ENCODE measurements at regions not wholly inside any gene's neighbourhood (a gene's known extent, or its start where the extent isn't known, plus 50 kb on each side); places are given as distances from the start of the nearest gene placed in this dataset.
"Not testable (repeated sequence)": the region's sequence is repeated elsewhere in the genome, so short reads cannot be mapped to it uniquely, and the experiment has no call there.

DNA sequence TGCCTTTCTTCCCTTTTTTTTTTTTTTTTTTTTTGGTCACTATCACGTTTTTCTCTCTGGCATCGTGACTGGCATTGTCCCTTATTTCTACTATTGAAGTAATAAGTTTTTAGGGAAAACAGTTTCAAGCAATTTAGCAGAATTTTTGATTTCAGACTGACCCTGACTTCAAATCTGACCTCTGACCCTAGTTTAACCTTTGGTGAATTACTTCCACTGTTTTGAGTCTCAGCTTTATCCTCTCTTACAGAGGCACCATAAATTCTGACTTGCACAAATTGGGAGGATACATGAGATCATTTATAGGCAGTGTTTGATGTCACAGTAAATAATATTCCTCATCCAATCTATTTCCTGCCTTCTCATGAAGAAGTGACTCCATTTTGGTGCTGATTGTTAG, 187.0 kb downstream of the FASLG start:
- DNase-seq (ENCODE audit: low read depth): no peak
- in situ Hi-C loops (cut with HindIII; ENCODE audit: low sequenced_read_pairs): no loop called here
- TF ChIP-seq, protein P1, sequence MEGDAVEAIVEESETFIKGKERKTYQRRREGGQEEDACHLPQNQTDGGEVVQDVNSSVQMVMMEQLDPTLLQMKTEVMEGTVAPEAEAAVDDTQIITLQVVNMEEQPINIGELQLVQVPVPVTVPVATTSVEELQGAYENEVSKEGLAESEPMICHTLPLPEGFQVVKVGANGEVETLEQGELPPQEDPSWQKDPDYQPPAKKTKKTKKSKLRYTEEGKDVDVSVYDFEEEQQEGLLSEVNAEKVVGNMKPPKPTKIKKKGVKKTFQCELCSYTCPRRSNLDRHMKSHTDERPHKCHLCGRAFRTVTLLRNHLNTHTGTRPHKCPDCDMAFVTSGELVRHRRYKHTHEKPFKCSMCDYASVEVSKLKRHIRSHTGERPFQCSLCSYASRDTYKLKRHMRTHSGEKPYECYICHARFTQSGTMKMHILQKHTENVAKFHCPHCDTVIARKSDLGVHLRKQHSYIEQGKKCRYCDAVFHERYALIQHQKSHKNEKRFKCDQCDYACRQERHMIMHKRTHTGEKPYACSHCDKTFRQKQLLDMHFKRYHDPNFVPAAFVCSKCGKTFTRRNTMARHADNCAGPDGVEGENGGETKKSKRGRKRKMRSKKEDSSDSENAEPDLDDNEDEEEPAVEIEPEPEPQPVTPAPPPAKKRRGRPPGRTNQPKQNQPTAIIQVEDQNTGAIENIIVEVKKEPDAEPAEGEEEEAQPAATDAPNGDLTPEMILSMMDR (IDR thresholded peaks at IDR 0.05; ENCODE audit: low read depth, low read length, missing control alignments): no peak
- no peak overlapping the region for H3K4me3 ChIP-seq (ENCODE audit: low read depth, low read length)

- in situ Hi-C loops (cut with HindIII; ENCODE audit: low sequenced_read_pairs); H3K4me3 ChIP-seq (ENCODE audit: low read depth, low read length); DNase-seq (ENCODE audit: low read depth): not testable (repeated sequence)
Measured at GRCh38 chr1:172847814-172848213, 188.9 kb downstream of the FASLG start.

- in situ Hi-C loops (cut with HindIII; ENCODE audit: low sequenced_read_pairs): no loop called here
- TF ChIP-seq, protein P1 (IDR thresholded peaks at IDR 0.05; ENCODE audit: low read depth, low read length, missing control alignments): no peak
- DNase-seq (ENCODE audit: low read depth): no peak
- no peak overlapping the region for H3K4me3 ChIP-seq (ENCODE audit: low read depth, low read length)
Measured at GRCh38 chr1:172849653-172850052, 190.8 kb downstream of the FASLG start.

DNA sequence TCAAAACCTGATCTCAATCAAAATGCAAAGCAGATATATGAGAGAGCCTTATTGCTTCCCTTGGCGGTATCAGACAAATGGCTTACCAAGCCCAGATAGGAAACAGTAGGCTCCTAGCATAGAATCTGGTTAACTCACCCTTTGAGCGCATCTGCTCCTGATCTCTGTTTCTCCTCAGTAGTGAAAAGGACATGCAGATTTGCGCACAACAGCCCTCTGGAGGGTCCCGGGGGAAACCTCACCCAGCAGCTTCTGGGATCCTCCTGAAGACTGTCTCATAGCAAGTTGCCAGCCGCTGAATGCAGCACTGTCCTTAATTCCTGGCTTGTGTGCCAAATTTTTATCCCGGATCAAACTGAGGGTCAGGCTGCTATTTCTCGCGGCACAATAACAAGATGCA, 192.2 kb downstream of the FASLG start:
- no peak for DNase-seq (ENCODE audit: low read depth)
- no peak overlapping the region for H3K4me3 ChIP-seq (ENCODE audit: low read depth, low read length)
- in situ Hi-C loops (cut with HindIII; ENCODE audit: low sequenced_read_pairs): no loop called here
- TF ChIP-seq, protein P1 (IDR thresholded peaks at IDR 0.05; ENCODE audit: low read depth, low read length, missing control alignments): no peak

GRCh38 chr1:172851856-172852255, 193.0 kb downstream of the FASLG start:
- no peak for DNase-seq (ENCODE audit: low read depth)
- in situ Hi-C loops (cut with HindIII; ENCODE audit: low sequenced_read_pairs): no loop called here
- H3K4me3 ChIP-seq (ENCODE audit: low read depth, low read length): no peak overlapping the region
- TF ChIP-seq, protein P1 (IDR thresholded peaks at IDR 0.05; ENCODE audit: low read depth, low read length, missing control alignments): no peak

GRCh38 chr1:172855983-172856382, 194.8 kb downstream of the TNFSF18 start:
- H3K4me3 ChIP-seq (ENCODE audit: low read depth, low read length); DNase-seq (ENCODE audit: low read depth); in situ Hi-C loops (cut with HindIII; ENCODE audit: low sequenced_read_pairs): not testable (repeated sequence)

DNA sequence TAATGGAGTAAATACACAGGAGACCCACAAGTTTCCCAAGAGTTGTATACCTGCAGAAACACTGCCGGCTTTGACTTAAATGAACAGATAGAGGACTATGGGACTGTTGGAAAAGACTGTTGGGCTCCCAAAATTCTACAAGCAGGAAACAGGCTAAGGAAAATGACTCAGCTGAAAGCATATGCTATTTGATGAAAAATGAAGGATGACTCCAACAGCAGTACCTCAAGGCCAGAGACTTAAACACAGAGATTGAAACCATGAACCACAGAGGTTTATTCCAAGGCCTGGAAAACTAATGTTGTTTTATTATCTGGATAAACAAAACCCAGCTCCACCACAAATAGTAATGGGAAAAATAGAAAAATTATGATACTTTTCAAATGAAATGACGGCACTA, 187.7 kb downstream of the TNFSF18 start:
- DNase-seq (ENCODE audit: low read depth): no peak
- TF ChIP-seq, protein P1 (IDR thresholded peaks at IDR 0.05; ENCODE audit: low read depth, low read length, missing control alignments): no peak
- H3K4me3 ChIP-seq (ENCODE audit: low read depth, low read length): no peak overlapping the region
- in situ Hi-C loops (cut with HindIII; ENCODE audit: low sequenced_read_pairs): no loop called here

GRCh38 chr1:172867216-172867818, 183.4 kb downstream of the TNFSF18 start:
- TF ChIP-seq, protein P1 (IDR thresholded peaks at IDR 0.05; ENCODE audit: low read depth, low read length, missing control alignments): no peak
- in situ Hi-C loops (cut with HindIII; ENCODE audit: low sequenced_read_pairs): loop anchor here (5.0 kb wide), 1 partner anchor 80 kb away; no protein-coding TSS in a partner anchor
- DNase-seq (ENCODE audit: low read depth): no peak
- H3K4me3 ChIP-seq (ENCODE audit: low read depth, low read length): no peak overlapping the region
